HG03342 (cell line): ENCODE measurements at regions not wholly inside any gene's neighbourhood (a gene's known extent, or its start where the extent isn't known, plus 50 kb on each side); places are given as distances from the start of the nearest gene placed in this dataset.
"Not testable (repeated sequence)": the region's sequence is repeated elsewhere in the genome, so short reads cannot be mapped to it uniquely, and the experiment has no call there.

ENCODE experiments used
- ATAC-seq: cut with Tn5 transposase; IDR thresholded peaks from one replicate; pipeline ENCODE4 v1.9.1; 2021; ENCODE audit warnings: mild to moderate bottlenecking, moderate library complexity; ENCODE audit not compliant: unreplicated experiment

DNA sequence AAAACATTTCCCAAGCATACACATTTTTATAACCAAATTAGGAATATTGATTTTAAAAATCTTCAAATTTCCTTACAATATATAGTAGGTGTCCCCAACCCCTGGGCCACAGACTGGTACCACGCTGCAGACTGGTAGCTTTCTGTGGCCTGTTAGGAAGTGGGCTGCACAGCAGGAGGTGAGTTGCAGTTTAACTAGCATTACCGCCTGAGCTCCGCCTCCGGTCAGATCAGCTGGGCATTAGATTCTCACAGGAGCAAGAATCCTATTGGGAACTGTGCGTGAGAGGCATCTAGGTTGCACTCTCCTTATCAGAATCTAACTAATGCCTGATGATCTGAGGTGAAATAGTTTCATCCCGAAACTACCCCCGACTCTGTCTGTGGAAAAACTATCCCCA lies 62.1 kb downstream of the ZWINT start:
- no peak for ATAC-seq

DNA sequence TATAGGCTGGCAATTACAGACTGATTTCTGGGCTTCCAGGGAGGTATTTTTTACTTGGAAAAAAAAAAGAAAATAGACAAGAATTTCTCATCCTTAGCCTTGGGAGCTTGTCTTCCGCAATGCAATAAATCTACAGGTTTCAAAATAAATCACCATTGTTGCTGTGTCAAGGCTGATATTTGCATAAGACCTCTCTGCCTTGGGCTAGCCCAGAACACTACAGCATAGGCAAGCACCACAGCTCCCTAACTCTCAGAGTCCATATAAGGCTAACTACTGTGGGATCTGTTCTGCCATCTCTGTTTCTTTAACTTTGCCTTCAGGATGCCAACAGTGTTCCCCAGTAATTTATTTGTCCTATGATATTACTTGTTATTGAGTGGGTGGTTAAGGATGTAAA lies 64.4 kb downstream of the ZWINT start:
- no peak for ATAC-seq

DNA sequence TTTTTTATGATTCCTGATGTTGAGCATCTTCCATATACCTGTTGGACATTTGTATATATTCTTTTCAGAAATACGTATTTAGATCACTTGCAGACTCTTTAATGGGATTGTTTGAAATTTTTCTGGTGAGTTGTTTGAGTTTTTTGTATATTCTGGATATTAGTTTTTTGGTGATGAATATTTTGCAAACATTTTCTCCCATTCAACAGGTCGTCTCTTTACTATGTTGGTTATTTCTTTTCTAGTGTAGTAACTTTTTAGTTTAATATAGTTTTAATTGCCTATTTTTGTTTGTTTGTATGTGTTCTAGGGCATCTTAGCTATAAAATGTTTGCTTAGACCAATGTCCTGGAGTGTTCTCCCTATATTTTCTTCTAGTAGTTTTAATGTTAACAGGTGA lies 72.7 kb downstream of the ZWINT start:
- no peak for ATAC-seq

DNA sequence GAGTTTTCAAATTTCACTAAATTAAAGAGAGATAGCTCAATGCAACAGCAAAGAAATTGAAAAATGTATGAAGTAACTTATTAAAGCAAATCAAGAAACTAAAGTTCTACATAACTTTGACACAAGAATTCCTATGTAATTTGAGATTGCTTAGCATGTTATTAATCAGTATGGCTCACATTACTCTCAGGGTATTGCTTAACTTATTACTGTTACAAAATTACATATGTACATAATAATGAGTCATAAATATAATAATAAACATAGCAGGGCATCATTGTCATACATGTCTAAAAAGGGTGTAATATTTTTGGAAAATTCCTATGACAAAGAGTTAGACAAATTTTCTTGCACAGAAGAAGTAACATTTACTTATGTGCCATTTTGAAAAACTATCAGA lies 75.0 kb downstream of the ZWINT start:
- ATAC-seq: no peak

DNA sequence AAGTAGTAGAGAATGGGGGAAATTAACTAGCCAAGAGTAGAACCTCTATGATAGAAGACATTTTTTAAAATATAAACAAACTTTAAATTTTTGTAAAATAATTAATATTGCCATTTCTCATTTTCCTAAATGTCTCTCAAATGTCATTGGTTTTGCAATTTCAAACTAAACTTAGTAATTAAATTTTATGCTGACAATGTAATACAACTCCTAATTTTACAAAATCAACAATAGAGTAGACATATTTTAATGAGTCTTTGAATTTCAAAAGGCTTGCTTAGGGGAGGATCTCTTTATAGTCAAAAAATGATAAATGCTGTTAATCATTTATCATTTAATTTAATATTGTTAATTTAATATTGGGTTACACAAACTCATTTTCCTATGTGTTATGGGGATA lies 81.8 kb downstream of the ZWINT start:
- no peak for ATAC-seq

DNA sequence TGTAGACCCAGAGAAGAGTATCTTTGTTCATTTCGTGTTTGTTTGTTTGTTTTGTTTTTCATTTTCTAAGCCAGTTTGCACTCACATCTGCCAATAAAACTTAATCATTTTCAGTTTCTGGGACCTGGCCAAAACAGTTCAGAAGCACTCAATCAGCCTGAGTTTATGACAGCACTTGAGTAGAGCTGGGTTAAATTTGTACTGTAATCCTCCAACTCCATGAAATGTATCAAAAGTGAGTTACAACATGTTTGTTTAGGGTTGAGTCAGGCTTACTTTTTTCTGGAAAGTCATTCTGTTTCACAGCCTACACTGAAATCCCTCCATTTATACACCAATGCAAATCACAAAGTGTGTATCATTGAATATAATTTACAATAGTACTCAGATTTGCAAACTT lies 91.9 kb downstream of the ZWINT start:
- ATAC-seq: no peak

DNA sequence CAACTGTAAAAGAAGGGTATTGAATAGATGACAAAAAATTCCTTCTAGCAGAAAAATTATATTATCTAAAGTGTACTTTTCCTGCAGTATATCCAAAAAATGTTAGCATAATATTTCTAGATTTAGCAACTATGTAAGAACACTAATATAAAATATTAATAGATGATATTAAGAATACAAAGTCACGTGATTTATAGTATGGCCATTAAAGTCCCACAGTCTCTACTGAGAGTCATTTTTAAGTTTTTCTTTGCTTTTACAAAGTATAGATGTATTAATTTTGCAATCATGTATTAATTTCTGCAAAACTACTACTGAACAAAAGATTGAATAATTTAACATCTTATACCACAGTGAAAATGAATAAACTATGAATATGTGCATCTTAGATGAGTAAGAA lies 94.9 kb downstream of the ZWINT start:
- ATAC-seq: no peak

DNA sequence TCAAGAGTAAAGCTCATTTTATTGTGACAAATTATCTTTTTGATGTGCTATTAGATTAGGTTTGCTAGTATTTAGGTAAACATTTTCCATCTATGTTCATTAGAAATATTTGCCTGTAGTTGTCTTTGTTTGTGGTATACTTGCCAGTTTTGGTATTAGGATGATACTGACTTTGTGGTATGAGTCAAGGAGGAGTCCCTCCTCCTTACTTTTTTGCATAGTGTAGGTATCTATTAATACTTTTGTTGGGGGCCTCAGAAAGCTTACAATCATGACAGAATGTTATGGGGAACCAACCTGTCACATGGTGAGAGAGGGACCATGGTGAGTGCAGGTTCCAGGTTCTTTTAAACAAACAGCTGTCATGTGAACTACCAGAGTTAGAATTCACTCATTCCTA lies 102.1 kb downstream of the ZWINT start:
- peak; percentile 53 for ATAC-seq

DNA sequence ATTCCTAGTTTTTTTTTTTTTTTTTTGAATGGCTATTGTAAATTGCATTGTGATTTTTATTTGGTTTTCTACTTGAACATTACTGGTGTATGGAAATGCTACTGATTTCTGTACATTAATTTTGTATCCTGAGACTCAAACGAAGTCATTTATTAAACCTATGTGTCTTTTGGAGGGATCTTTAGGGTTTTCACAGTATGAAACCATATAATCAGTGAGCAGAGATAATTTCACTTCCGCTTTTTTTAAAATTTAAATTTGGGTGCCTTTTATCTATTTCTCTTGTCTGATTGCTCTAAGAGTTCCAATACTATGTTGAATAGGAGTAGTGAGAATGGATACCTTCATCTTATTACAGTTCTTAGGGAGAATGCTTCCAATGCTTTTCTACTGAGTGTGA lies 102.7 kb downstream of the ZWINT start:
- ATAC-seq: no peak

DNA sequence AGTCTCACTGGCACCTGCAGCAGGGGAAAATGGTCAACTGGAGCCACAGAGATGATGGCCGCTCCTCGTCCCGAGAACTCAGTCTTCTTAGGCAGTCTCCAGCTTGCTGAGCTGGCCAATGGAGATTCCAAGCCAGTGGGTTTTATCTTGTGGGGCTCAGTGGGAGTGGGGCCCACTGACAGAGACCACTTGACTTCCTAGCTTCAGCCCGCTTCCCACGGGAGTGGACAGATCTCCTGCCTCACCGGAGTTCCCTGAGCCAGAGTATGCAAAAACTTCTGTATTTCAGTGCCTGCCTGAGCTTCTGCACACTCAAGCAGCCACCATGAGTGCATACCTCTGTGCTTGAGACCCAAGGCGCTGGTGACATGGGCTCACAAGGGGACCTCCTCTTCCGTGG lies 105.8 kb downstream of the ZWINT start:
- no peak for ATAC-seq

DNA sequence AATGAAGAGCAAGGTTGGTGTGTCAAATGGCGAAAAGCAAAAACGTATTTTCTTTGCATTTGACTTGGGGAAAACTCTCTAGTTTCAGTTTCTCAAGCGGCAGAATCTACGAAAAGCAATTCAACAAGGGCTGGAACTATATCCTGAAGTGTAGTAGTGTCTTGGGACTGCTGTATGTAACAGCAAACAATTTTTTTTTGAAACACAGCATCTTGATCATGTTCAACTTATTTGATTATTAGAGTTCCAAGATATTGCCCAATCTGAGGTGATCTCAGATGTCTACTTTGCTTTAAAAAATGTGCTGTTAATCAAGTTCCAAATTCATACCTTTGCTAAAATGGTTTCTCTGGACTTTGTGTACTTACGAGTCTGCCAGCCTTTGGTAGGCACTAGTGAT lies 120.6 kb downstream of the ZWINT start:
- no peak for ATAC-seq

DNA sequence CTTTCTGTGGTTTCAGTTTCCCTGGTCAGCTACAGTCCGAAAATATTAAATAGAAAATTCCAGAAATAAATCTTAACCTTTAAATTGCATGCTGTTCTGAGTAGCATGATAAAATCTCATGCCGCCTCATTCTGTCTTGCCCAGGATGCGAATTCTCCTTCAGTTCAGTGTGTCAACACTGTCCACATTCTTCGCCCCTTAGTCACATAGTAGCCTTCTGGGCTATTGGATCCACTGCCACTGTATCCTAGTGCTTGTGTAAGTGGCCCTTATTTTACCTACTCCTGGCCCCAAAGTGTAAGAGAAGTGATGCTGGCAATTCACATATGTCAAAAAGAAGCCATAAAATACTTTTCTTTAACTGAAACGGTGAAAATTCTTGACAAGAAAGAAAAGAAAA lies 129.6 kb downstream of the ZWINT start:
- ATAC-seq: no peak

DNA sequence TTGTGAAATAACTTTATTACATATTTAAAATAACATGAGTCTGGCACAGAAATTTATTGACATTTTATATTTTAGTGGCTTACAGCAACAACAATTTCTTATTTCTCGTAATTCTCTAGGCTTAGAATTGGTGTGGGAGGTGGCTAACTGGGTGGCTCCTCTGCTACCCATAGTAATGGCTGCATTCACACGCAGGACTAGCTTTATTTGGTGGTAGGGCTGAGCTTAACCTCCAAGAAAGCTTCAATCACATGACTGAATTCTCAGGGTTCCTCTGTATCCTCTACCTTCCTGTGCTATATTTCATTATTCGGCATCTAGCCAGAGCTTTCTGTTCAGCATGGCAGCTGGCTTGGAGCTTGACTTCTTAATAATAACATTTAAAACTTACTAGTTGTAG lies 138.8 kb downstream of the ZWINT start:
- no peak for ATAC-seq

DNA sequence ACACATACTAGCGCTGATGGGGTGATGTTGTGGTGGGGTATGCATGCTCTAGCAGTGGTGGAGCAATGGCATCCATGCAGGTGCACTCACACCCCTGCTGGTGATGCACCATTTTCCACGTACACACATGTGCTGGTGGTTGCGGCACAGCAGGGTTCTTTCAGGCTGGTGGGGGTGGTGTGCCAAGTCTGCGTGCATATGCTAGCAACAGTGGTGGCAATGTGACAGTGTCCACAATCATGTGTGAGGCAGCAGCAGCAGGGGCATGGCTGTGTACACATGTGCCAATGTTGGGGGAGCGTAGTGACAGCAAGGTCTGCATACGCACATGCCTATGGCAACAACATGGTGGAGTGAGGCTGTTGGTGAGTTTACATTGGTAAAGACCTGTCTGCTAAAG lies 148.1 kb downstream of the ZWINT start:
- no peak for ATAC-seq

DNA sequence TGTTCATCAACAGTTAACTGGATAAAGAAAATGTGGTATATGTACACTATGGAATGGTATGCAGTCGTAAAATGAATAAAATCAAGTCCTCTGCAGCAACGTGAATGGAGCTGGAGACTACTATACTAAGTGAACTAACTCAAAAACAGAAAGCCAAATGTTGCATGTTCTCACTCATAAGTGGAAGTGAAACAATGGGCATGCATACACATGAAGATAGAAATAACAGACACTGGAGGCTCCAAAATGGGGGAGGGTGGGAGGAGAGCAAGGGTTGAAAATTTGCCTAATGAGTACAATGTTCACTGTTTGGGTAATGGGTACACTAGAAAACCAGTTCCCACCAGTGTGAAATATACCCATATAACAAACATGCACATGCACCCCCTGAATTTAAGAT lies 179.5 kb downstream of the ZWINT start:
- peak; percentile 87 for ATAC-seq

DNA sequence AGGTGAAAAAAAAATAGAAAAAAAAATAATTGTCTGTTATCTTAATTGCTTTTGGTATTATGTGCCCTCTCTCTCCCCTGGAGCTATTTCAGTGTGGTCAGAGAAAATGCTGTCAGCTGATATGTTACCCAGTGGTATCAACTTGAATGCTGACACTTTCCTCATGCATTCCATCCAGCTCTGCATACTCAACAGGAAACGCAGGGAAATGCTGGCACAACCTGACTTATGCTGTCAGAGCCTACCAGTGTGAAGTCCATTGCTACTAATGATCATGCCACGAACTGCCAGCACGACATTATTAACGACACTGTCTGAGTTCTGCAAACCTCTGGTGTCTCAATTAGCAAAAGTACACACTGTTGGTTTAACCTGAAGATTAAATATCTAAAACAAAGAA lies 182.8 kb downstream of the ZWINT start:
- no peak for ATAC-seq

DNA sequence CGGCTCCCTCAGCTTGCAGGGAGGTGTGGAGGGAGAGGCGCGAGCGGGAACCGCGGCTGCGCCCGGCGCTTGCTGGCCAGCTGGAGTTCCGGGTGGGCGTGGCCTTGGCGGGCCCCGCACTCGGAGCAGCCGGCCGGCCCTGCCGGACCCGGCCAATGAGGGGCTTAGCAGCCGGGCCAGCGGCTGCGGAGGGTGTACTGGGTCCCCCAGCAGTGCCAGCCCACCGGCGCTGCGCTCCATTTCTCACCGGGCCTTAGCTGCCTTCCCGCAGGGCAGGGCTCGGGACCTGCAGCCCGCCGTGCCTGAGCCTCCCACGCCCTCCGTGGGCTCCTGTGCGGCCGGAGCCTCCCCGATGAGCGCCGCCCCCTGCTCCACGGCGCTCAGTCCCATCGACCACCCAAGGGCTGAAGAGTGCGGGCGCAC lies 206.0 kb downstream of the ZWINT start:
- not testable (repeated sequence) for ATAC-seq

DNA sequence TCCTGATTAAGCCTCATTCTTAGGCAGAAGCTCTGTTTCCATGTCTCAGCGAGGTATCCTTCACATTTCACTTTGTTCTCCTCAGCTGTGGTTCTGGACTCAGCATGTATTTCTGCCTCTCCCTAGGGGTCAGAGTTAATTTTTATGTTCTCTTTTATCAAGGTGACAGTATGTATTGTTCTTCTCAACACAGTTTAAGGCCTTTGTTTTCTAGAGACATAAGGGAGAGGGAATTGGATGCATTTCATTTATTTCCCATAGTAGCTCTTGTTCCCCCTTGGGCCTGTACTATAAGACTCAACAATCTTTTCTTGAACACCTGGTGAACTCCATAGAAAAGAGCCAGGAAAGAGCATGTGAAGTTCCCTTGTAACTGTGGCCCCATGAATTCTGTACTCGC lies 214.3 kb downstream of the ZWINT start:
- ATAC-seq: no peak

DNA sequence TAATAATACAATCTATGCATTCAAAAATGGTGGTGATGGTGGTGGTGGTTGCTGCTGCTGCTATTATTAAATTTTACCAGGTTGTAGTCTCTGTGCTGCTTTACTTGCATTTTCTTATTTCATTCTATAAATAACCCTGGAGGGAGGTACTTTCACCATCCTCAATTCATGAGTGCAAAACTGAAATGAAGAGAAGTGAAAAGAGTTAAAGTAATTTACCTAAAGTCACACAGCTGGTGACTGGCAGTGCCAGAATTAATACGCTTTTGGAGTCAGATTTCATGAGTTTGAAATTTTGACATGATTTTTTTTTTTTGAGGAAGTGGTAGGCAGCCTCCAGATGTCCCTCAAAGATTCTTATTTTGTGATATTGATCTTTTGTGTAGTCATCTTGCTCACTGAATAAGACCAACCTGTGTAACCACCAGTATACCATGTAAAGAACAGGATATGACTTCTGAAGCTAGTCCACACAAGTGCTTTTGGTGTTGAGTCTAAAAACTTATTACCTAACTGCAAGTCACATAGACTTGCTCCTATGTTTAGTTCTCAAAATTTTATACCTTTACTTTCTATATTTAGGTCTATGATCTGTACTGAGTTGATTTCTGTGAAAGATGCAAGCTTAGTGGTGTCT lies 218.8 kb downstream of the ZWINT start:
- ATAC-seq: peak; percentile 87

DNA sequence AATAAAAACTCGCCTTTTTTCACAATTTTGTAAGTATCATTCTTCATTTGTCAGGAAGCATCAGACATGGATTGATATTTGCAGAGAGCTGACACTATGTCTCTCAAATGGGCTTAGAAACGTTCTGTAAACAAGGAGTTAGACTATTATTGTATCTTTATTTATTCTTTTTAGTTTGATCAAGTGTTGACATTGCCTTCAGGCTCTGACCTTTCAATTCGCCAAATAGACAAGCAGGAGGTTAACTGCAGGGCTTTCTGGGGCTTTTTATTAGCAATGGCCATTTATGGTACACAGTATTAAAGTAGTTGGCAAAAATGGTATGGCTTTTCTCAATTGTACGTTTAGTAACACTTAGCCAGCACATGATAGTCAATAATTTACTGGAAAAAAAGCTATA lies 221.7 kb downstream of the ZWINT start:
- ATAC-seq: no peak

DNA sequence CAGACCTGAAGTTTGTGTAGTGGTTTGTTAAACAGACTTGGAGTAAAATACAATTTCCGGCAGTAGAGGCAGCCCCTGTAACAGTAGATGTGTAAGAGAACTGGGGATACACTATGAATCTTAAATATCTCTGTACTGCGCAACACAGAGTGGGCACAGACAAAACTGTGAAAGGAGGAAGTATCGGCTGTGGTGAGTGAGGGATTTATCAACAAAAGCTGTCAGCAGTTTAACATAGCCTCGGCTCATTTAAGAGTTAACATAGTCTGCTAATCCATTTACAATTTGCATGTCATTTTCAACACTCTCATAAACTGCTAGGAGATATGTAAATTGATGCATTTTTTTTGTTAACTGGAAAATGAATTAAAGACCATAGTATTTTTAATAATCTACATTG lies 225.2 kb downstream of the ZWINT start:
- no peak for ATAC-seq

DNA sequence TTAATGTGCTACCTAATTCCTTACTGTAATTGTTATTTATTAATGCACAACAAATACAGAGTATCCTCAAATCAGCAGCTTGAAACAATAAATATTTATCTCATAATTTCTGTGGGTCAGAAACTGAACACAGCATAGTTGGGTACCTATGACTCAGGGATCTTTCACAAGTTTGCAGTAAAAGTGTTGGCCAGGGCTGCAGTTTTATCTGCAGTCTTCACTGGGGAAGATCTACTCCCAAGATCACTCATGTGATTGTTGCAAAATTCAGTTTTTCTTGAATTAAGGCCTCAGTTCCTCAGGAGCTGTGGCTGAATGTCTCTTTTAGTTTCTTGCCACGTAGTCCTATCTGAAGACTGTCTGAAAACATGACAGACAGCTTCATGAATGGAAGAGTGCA lies 237.8 kb downstream of the ZWINT start:
- no peak for ATAC-seq

DNA sequence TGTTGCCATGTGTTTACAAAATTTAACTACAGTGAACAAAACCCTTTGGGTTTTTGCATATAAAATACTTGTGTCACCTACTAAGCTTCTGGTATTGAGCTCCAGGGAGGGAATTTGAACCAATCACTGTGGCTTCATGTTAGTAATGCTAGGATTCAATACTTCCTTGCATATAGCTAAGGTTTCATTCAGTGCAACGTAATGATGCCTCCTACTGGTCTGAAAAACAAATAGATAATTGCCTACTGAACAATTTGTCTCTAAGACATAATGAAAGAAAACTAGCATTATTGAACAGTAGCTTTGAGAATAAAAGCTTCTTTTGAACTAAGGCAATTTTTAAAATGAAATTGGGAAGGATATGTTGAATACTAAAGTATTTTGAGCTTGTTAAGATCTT lies 244.4 kb downstream of the ZWINT start:
- no peak for ATAC-seq

DNA sequence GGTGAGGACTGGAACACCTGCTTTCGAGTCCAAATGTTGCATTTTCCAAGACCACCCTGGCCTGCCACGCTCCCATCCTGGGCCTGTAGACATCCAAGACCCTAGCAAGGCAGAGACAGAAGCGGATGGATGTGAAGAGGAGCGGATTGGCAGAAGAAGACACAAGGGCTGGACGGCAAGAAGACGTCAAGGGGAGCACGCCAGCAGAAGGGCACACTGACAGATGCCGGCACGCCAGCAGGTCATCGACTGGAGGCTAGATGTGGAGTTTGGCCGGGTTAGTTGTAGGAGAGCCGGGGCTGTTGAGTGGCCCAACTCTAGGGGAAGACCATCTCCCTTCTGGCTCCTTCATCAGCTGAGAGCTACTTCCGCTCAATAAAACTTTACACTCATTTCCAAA lies 251.6 kb downstream of the ZWINT start:
- ATAC-seq: no peak
